CD14-positive monocyte (primary cell): ENCODE measurements at regions not wholly inside any gene's neighbourhood (a gene's known extent, or its start where the extent isn't known, plus 50 kb on each side); places are given as distances from the start of the nearest gene placed in this dataset.

Experiments
- DNase-seq, 3 donors: peaks; one replicate each; pipeline ENCODE4 v3.0.0-alpha.2; 2011 to 2022
- H2AFZ ChIP-seq: 2 replicates; pipeline ENCODE4 v1.6.0; 2012; ENCODE audit warnings: mild to moderate bottlenecking, low read depth, low read length, inconsistent platforms; ENCODE audit not compliant: insufficient read depth, poor library complexity, severe bottlenecking
- H3K27ac ChIP-seq, 2 donors: 1 replicate in 1 of 2; 2 replicates in 1 of 2; pipeline ENCODE4 v1.5.1; 2012 to 2013; ENCODE audit warnings: low read length in 2 of 2, control low read depth in 1 of 2, inconsistent platforms in 1 of 2, low read depth in 1 of 2, mild to moderate bottlenecking in 1 of 2
- H3K27me3 ChIP-seq, 2 donors: one replicate each; pipeline versions ENCODE4 v1.6.0 to v1.6.1; 2011 to 2013; ENCODE audit warnings: low read length in 2 of 2; ENCODE audit not compliant: control insufficient read depth in 2 of 2, insufficient read depth in 2 of 2
- H3K36me3 ChIP-seq, 2 donors: replicated peaks in 1 of 2; 1 replicate in 1 of 2; 2 replicates in 1 of 2; pipeline versions ENCODE4 v1.5.1 to v1.6.1; 2012 to 2013; ENCODE audit warnings: low read length in 2 of 2, control low read depth in 1 of 2, inconsistent platforms in 1 of 2, mild to moderate bottlenecking in 1 of 2; ENCODE audit not compliant: insufficient read depth in 2 of 2, control insufficient read depth in 1 of 2
- H3K4me1 ChIP-seq, 2 donors: 1 replicate in 1 of 2; 2 replicates in 1 of 2; pipeline versions ENCODE4 v1.5.1 to v1.6.1; 2012 to 2013; ENCODE audit warnings: low read length in 2 of 2, control low read depth in 1 of 2, inconsistent platforms in 1 of 2, mild to moderate bottlenecking in 1 of 2, moderate library complexity in 1 of 2; ENCODE audit not compliant: insufficient read depth in 2 of 2, control insufficient read depth in 1 of 2
- H3K4me2 ChIP-seq: replicated peaks from 2 replicates; pipeline ENCODE3; 2012; ENCODE audit warnings: low read length, moderate library complexity, mild to moderate bottlenecking; ENCODE audit not compliant: poor library complexity, severe bottlenecking; ENCODE audit errors: extremely low read depth
- H3K4me3 ChIP-seq, 3 experiments: fragments of 200-600 bp in 1 of 3; sonication (generic) in 1 of 3; replicated peaks in 1 of 3; 1 replicate in 2 of 3; 2 replicates in 1 of 3; pipeline ENCODE4 v1.5.1; 2011 to 2013; ENCODE audit warnings: low read length in 3 of 3, mild to moderate bottlenecking in 3 of 3, control low read depth in 2 of 3, low read depth in 2 of 3, inconsistent platforms in 1 of 3, moderate library complexity in 1 of 3
- H3K79me2 ChIP-seq: 2 replicates; pipeline ENCODE4 v1.6.0; 2012; ENCODE audit warnings: mild to moderate bottlenecking, control low read depth, inconsistent platforms, low read length, moderate library complexity; ENCODE audit not compliant: insufficient read depth
- H3K9ac ChIP-seq: 2 replicates; pipeline ENCODE4 v1.6.0; 2017; ENCODE audit warnings: low read length, mild to moderate bottlenecking; ENCODE audit not compliant: insufficient read depth, poor library complexity, severe bottlenecking
- H3K9me3 ChIP-seq, 2 donors: replicated peaks in 1 of 2; 1 replicate in 1 of 2; 2 replicates in 1 of 2; pipeline versions ENCODE4 v1.5.1 to v1.6.1; 2012 to 2013; ENCODE audit warnings: low read length in 2 of 2, control low read depth in 1 of 2; ENCODE audit not compliant: control insufficient read depth in 1 of 2, insufficient read depth in 1 of 2
- H4K20me1 ChIP-seq: 2 replicates; pipeline ENCODE4 v1.6.0; 2012; ENCODE audit warnings: mild to moderate bottlenecking, low read length, control low read depth, moderate library complexity; ENCODE audit not compliant: insufficient read depth
- H3K27ac Mint-ChIP-seq, 7 donors: one replicate each; pipeline ENCODE4 v1.8.0; 2020; ENCODE audit warnings: mild to moderate bottlenecking in 7 of 7, mixed read lengths in 7 of 7, moderate library complexity in 6 of 7, inconsistent platforms in 2 of 7
- H3K27me3 Mint-ChIP-seq, 3 donors: one replicate each; pipeline ENCODE4 v1.8.0; 2021 to 2022; ENCODE audit warnings: low read depth in 3 of 3, mild to moderate bottlenecking in 3 of 3, mixed read lengths in 3 of 3, moderate library complexity in 3 of 3, inconsistent platforms in 1 of 3
- H3K36me3 Mint-ChIP-seq, 2 donors: one replicate each; pipeline ENCODE4 v1.8.0; 2020; ENCODE audit warnings: mixed read lengths in 2 of 2, inconsistent platforms in 1 of 2, mild to moderate bottlenecking in 1 of 2
- H3K4me1 Mint-ChIP-seq: one replicate; pipeline ENCODE4 v1.8.0; 2020; ENCODE audit warnings: mild to moderate bottlenecking, mixed read lengths
- H3K4me3 Mint-ChIP-seq, 2 donors: one replicate each; pipeline ENCODE4 v1.8.0; 2020; ENCODE audit warnings: mild to moderate bottlenecking in 2 of 2, mixed read lengths in 2 of 2, moderate library complexity in 1 of 2
- H3K9me3 Mint-ChIP-seq, 7 donors: one replicate each; pipeline ENCODE4 v1.8.0; 2020 to 2022; ENCODE audit warnings: mixed read lengths in 7 of 7, mild to moderate bottlenecking in 6 of 7, moderate library complexity in 6 of 7, inconsistent platforms in 2 of 7
- CTCF ChIP-seq: fragments of 200-600 bp; IDR thresholded peaks from one replicate; pipeline ENCODE4 v1.8.0; 2022; ENCODE audit warnings: antibody characterized with exemption, mild to moderate bottlenecking
- WGBS: methylation state at CpG from one replicate; pipeline ENCODE4 v1.1.5; 2013; ENCODE audit warnings: missing lambda C conversion rate; ENCODE audit not compliant: insufficient coverage; 5-methylcytosine and 5-hydroxymethylcytosine counted together
- intact Hi-C, 2 donors: fragments of 100-400 bp; cut with micrococcal nuclease; formaldehyde crosslinking; loops; one replicate each; pipeline versions ENCODE4 v1.15.0 to v1.15.1; 2023

GRCh38 chr12:3350432-3350831 lies 140.6 kb upstream of the PRMT8 start:
- Mint-ChIP-seq H3K4me1 (no peaks in the 10 kb centered on the region), H3K36me3 (no peaks in the 10 kb centered on the region), H3K9me3 (peaks cover 0 to 3% (median 0%) of the 10 kb centered on the region in 7 donors), H3K4me3 (no peak overlapping the region), H3K27ac (no peak overlapping the region), H3K27me3 (peaks cover 7 to 11% (median 10%) of the 10 kb centered on the region in 3 donors)
- Histone ChIP-seq H3K27me3 (peaks cover 0 to 9% of the 10 kb centered on the region in 2 donors), H3K79me2 (no peaks in the 10 kb centered on the region), H3K4me3 (no peak overlapping the region), H3K9me3 (no peaks in the 10 kb centered on the region), H3K36me3 (no peaks in the 10 kb centered on the region), H4K20me1 (no peaks in the 10 kb centered on the region), H3K27ac (no peak overlapping the region), H2AFZ (no peak overlapping the region), H3K4me2 (no peak overlapping the region), H3K4me1 (no peaks in the 10 kb centered on the region), H3K9ac (no peak overlapping the region)
- intact Hi-C loops: no loop called here
- no peak for TF ChIP-seq CTCF
- WGBS: 75% methylated on average over 1 of the region's 4 CpGs
- no peak for DNase-seq

GRCh38 chr12:3351731-3352130 lies 139.3 kb upstream of the PRMT8 start:
- Histone ChIP-seq H3K4me2 (no peak overlapping the region), H2AFZ (no peak overlapping the region), H3K27ac (no peak overlapping the region), H4K20me1 (no peaks in the 10 kb centered on the region), H3K9me3 (no peaks in the 10 kb centered on the region), H3K36me3 (no peaks in the 10 kb centered on the region), H3K4me1 (no peaks in the 10 kb centered on the region), H3K79me2 (no peaks in the 10 kb centered on the region), H3K9ac (no peak overlapping the region), H3K27me3 (peaks cover 0 to 9% of the 10 kb centered on the region in 2 donors), H3K4me3 (no peak overlapping the region)
- Mint-ChIP-seq H3K4me3 (no peak overlapping the region), H3K4me1 (no peaks in the 10 kb centered on the region), H3K36me3 (no peaks in the 10 kb centered on the region), H3K27ac (no peak overlapping the region), H3K9me3 (peaks cover 0 to 2% (median 0%) of the 10 kb centered on the region in 7 donors), H3K27me3 (peaks cover 7 to 10% (median 7%) of the 10 kb centered on the region in 3 donors)
- no peak for TF ChIP-seq CTCF
- 86% methylated on average over 4 of the region's 4 CpGs for WGBS
- intact Hi-C loops: no loop called here
- no peak for DNase-seq
